Prostate gland (tissue), 2 donors: ENCODE measurements at regions not wholly inside any gene's neighbourhood (a gene's known extent, or its start where the extent isn't known, plus 50 kb on each side); places are given as distances from the start of the nearest gene placed in this dataset.

Source experiments
- POLR2AphosphoS5 ChIP-seq: sonication (generic); formaldehyde crosslinking; IDR thresholded peaks from one replicate; pipeline ENCODE4 v1.6.1; 2017; ENCODE audit warnings: antibody characterized with exemption
- TF ChIP-seq, protein P1 (sequence below), 4 experiments: fragments of 200-600 bp in 2 of 4; fragments of 450-650 bp in 2 of 4; sonication (generic) in 2 of 4; IDR thresholded peaks; 1 replicate in 3 of 4; 2 replicates in 1 of 4; pipeline ENCODE4 v1.5.1; 2016 to 2019; ENCODE audit warnings: antibody characterized with exemption in 4 of 4, mild to moderate bottlenecking in 2 of 4, moderate library complexity in 2 of 4

DNA sequence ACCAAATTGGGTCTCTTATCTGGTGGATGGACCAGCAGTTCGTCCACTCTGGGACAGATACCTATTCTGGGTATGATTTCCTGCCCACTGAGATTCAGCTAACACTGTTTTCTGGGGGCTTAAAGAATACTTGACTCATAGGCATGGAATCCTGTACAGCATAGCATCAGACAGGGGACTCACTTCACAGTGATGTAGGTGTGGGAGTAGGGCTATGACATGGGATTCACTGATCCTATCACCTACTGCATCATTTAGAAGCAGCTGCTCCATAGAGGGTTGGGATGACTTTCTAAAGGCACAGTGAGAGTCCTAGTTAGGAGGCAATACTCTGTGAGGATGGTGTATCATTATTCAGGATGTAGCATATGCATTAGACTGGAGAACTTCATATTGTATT is 74.5 kb upstream of the AHI1 start:
- TF ChIP-seq POLR2AphosphoS5, result no peak
- TF ChIP-seq, protein P1, sequence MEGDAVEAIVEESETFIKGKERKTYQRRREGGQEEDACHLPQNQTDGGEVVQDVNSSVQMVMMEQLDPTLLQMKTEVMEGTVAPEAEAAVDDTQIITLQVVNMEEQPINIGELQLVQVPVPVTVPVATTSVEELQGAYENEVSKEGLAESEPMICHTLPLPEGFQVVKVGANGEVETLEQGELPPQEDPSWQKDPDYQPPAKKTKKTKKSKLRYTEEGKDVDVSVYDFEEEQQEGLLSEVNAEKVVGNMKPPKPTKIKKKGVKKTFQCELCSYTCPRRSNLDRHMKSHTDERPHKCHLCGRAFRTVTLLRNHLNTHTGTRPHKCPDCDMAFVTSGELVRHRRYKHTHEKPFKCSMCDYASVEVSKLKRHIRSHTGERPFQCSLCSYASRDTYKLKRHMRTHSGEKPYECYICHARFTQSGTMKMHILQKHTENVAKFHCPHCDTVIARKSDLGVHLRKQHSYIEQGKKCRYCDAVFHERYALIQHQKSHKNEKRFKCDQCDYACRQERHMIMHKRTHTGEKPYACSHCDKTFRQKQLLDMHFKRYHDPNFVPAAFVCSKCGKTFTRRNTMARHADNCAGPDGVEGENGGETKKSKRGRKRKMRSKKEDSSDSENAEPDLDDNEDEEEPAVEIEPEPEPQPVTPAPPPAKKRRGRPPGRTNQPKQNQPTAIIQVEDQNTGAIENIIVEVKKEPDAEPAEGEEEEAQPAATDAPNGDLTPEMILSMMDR (IDR thresholded peaks at IDR 0.05), result no peak
